HT-29 (cell line): ENCODE measurements at regions not wholly inside any gene's neighbourhood (a gene's known extent, or its start where the extent isn't known, plus 50 kb on each side); places are given as distances from the start of the nearest gene placed in this dataset.

Experiments used
- DNase-seq: peaks from one replicate; pipeline ENCODE4 v3.0.0-alpha.2; 2015; ENCODE audit warnings: low spot score

DNA sequence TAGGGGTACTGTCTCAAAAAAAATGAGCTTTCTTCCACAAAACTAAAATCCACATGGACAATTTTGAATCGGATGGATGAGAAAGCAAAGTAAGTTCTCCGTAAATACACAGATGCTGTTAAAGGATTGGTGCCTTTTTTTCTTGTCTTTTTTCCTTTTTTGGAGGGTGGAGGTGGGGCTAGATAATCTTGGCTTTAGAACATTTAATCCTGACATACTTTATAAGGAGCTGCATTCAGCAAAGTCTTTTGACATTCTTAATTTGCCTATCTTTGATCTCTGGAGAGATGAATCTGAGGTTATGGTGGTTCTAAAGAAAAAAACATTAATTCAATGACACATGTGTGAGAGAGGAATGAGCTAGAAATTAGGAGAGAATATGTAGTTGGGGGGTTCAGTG lies 312.3 kb upstream of the KCNJ16 start:
- no peak for DNase-seq

- DNase-seq: no peak
Measured at GRCh38 chr17:69763503-69763902, 311.5 kb upstream of the KCNJ16 start.

DNA sequence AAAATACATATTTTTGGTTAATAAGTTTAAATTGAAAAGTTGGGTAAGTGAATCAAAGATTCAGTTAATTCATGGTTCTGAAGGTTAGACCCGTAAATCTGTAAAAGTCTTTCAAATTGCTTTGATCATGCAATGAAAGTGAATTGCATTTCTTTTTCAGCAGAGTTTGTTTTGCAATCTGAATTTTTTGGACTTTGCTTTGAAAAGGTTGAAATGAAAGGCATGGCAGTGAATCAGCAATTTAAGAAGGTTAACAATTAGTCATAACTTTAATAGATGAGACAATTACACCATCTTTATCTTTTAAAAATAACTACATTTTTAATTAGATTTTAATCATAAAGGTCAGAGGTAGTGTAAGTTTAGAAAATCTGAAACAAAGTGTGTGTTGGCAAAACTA lies 310.9 kb upstream of the KCNJ16 start:
- DNase-seq: no peak

DNA sequence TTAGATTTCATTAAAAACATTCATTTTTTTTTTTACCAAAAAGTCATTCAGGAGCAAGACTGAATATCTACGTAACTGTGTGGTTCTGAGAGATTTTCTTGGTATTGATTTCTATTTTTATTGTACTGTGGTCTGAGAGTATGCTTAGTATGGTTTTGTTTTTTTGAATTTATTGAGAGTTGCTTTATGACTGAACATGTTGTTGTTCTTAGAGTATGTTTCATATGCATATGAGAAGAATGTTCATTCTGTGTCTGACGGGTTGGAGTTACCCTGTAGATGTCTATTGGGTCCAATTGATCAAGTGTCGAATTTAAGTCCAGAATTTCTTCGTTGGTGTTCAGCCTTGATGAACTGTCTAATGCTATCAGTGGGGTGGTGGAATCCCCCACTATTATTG lies 306.0 kb upstream of the KCNJ16 start:
- DNase-seq: no peak

- no peak for DNase-seq
Measured at GRCh38 chr17:69773081-69773480, 301.9 kb upstream of the KCNJ16 start.

DNA sequence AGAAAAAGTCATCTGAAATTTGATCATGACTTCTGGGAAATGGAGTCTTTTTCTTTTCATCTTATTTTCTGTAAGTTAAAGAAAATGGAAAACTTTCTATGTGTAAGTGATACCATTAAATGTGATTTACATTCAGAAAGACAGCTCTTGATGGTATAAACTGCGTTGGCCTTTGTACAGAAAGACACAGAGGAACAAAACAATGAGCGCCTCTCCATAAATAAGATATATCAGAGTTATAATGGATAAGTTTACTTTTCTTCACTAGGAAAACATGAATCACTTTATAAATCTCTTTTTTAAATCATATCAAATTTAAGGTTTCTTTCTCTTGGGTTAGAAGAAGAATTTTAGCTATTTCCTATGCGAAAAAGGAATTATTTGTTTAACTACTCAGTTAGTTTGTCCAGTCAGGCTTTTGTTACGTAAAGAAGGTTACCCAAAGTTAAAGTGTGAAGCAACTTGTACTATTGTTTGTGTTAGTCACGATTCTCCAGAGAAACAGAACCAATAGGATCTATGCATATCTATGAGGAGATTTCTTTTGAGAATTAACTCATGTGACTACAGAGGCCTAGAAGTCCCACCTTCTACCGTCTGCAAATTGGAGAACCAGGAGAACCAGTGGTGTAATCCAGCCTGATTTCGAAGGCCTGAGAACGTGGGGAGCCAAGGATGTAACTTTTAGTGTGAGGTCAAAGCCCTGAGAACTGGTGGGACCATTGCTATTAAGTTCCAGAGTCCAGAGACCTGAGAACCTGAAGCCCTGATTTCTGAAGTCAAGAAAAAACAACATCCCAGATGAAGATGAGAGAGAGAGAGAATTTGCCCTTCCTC lies 295.4 kb upstream of the KCNJ16 start:
- no peak for DNase-seq

DNA sequence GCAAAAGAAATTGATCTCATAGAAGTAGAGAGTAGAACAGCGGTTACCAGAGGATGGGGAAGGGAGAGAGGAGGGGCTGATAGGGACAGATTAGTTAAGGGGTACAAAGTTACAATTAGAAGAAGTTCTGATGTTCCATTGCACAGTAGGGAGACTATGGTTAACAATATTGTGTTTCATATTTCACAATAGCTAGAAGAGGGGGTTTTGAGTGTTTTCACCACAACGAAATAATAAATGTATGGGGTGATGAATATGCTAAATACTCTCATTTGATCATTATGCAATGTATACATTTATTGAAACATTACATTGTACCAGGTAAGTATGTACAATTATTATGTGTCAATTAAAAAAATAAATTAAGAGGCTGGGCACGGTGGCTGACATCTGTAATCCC lies 291.2 kb upstream of the KCNJ16 start:
- DNase-seq: no peak

GRCh38 chr17:69788957-69789356 lies 286.1 kb upstream of the KCNJ16 start:
- no peak for DNase-seq

- DNase-seq: no peak
Measured at GRCh38 chr17:69796078-69796477, 278.9 kb upstream of the KCNJ16 start.

DNA sequence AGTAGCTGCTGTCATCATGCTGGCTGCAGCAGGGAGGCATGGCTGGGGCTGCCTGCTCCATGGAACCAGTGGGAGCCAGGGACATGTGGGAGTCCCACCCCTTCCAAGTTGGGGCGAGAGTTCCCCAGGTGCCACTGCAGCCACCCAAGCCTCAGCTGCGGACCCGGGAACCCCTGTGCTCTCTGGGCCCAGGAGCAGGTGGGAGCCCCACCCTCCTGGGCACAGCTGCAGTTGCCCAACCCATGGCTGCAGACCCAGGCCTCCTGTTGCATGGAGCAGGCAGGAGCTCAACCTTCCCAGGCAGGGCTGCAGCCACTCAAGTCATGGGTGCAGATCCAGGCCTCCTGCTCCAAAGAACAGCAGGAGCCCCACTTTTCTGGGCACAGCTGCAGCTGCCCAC lies 274.2 kb upstream of the KCNJ16 start:
- DNase-seq: no peak

DNA sequence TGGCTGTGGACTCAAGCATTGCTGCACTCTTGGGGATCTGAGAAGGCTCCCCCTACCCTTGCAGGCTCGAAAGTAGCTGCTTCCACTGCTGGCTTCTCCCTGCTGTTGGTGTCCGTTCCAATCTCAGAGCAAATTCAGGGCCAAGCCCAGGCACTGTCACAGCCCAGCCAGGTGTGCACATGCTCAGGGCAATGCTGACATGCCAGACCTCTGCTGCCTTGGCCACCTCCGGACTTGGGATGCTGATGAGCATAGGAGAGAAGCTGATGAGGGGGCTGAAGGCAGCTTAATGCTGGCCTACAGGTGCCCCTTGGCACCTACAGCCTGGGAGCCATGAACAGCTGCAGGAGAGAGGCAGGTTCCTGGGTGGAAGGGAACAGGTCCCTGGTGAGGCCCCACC lies 273.7 kb upstream of the KCNJ16 start:
- DNase-seq: no peak

DNA sequence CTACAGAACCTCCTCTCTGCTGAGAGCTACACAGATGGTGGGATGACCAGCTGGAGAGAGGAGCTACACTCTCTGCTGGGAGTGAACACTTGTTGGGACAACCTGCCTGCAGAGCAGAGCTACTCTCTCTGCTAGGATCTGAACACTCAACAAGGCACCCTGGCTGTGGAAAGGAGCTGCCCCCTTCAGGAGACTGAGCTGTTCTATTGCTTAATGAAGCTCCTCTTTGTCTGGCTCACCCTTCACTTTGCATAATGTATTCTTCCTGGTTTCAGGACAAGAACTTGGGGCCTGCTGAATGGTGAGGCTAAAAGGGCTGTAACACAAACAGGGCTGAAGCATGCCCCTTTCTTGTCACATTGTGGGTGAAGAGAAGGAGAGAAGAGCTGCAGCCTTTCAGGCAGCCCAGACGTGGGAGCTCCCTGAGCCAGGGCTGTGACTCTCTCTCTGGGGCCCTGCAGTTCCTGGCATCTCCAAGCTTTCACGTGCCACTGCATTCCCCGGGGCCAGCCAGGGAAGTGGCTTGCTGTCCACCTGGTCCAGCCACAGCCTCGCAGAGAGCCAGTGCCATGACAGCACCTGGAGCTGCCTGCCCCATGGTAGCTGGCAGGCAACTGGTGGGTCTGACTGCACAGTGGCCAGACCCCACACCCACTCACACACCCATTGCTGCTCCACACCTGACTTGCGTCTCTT lies 272.8 kb upstream of the KCNJ16 start:
- no peak for DNase-seq

DNA sequence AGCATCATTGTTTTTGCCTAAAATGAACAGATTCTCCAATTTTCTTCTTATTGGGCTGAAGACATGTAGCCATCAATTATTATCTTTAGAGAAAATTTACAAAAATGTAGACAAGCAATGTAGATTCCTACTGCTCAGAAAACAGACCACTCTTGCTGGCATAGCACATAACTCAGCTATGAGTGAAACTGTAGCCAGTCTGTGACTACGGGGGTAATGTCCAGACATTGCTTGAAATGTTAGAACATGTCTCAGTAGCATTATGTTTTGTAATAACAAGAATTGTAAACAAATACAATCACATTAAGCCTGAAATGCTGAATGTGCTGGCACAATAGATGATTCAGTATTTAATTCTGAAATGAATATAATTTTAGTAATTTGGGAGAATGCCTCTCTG lies 265.7 kb upstream of the KCNJ16 start:
- DNase-seq: no peak

GRCh38 chr17:69810326-69810965 lies 264.6 kb upstream of the KCNJ16 start:
- no peak for DNase-seq

- DNase-seq: no peak
Measured at GRCh38 chr17:69812240-69812837, 262.7 kb upstream of the KCNJ16 start.

DNA sequence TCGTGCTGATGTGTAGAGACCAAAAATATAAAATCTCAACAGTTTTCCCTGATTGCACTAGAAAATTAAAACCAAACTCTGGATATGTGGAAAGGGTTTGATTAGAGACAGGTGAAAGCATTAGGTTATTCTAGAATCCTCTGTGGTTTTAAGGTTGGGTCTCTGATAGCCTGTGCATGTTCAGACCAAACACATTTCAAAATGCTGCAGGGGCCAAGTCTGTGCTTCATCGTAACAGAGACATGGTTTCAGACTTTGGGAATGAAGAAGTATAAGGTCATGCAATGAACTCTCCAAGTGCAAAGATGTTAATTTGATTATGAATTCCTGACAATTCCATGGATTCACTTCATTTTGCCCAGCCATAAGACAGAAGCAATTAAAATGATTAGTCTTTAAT lies 261.0 kb upstream of the KCNJ16 start:
- DNase-seq: no peak

GRCh38 chr17:69815406-69815805 lies 259.6 kb upstream of the KCNJ16 start:
- DNase-seq: no peak

DNA sequence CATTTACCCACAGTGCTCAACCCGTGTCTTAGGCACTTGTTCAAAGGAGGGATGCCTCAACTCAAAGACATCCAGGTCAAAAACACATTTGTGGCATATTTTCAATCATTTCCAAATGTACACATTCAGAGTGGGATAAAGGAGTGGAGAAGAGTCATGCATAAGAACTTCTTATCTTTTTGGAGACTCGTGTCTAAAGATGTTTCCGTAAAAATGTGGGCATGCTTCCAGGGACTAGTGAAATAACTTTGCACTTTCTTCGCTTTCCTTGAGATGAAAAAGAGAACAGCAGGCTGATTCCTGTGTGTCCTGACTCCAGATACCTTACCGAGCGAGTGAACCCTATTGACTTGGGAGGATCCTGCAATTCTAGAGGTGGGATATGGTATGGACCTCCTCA lies 256.6 kb upstream of the KCNJ16 start:
- DNase-seq: no peak

- DNase-seq: no peak
Measured at GRCh38 chr17:69819316-69820087, 255.5 kb upstream of the KCNJ16 start.

DNA sequence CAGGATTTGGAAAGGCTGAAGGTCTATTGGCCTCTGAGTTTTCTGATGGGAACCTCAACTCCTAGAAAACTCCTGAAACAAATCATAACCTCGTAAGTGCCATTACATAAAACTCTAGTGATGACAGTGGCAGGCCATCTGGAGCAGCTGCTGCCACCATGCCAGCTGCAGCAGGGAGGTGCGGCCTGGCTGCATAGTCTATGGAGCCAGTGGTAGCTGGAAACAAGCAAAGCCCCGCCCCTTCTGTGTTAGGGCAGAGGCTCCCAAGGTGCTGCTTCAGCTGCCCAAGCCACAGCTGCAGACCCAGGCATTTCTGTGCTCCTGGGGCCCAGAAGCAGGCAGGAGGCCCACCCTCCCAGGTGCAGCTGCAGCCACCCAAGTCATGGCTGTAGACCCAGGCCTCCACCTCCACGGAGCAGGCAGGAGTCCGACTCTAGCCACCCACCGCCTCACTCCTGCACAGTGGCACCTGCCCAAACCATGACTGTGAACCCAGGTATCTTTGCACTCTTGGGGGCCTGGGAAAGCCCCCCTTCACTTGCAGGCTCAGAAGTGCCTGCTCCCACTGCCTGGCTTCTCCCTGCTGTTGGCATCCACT lies 254.1 kb upstream of the KCNJ16 start:
- no peak for DNase-seq

DNA sequence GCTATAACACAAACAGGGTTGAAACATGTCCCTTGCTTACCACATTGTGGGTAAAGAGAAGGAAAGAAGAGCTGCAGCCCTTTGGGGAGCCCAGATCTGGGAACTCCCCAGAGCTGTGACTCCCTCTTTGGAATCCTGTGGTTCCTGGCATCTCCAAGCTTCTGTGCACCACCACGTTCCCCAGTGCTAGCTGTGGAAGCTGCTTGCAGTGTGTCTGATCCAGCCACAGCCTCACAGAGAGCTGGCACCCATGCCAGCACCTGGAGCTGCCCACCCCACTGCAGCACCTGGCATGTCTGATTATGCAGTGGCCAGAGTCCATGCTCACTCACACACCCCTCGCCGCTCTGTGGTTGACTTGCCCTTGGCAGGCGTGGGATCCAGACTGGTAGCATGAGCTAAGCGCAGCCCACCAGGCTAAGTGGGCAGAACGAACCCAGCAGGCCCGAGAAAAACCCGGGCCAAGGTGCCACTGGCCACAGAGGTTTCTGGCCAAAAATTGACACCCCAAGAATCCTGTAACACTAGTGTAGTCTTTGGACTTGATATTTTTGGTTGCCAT lies 252.6 kb upstream of the KCNJ16 start:
- DNase-seq: no peak
